Caco-2 (cell line): ENCODE measurements at regions not wholly inside any gene's neighbourhood (a gene's known extent, or its start where the extent isn't known, plus 50 kb on each side); places are given as distances from the start of the nearest gene placed in this dataset.
"Not testable (repeated sequence)": the region's sequence is repeated elsewhere in the genome, so short reads cannot be mapped to it uniquely, and the experiment has no call there.

Experiments
- BruUV-seq: library from RNA; stranded (reverse); fragments of 400-500 nt; replicated peaks from 2 replicates; lab custom pipeline; 2021; lab: Mats Ljungman, UMichigan
- CTCF ChIA-PET: fragments of 300-600 bp; sonication (Branson Sonifier 250); formaldehyde crosslinking; loops from one replicate; lab custom pipeline; 2022; ENCODE audit warnings: antibody characterized with exemption; lab: Charles Lee
- POLR2A ChIA-PET: fragments of 300-600 bp; sonication (Branson Sonifier 250); formaldehyde crosslinking; loops from one replicate; lab custom pipeline; 2022; ENCODE audit warnings: antibody characterized with exemption; lab: Charles Lee
- DNase-seq, 2 experiments: peaks; one replicate each; pipeline versions ENCODE4 v3.0.0 to v3.0.0-alpha.2; 2020 to 2022
- H3K27me3 ChIP-seq: replicated peaks from 2 replicates; pipeline ENCODE4 v1.6.0; 2011; ENCODE audit warnings: low read length; ENCODE audit not compliant: control insufficient read depth, insufficient read depth
- H3K36me3 ChIP-seq: 2 replicates; pipeline ENCODE4 v1.5.1; 2011; ENCODE audit warnings: low read length; ENCODE audit not compliant: control insufficient read depth, insufficient read depth
- H3K4me1 ChIP-seq: fragments of 250-450 bp; sonication (Bioruptor Pico); 2 replicates; pipeline ENCODE4 v1.5.1; 2020; ENCODE audit warnings: mild to moderate bottlenecking
- H3K4me3 ChIP-seq: 2 replicates; pipeline ENCODE4 v1.5.1; 2011; ENCODE audit warnings: low read depth, mild to moderate bottlenecking, control low read depth, low read length
- H3K9me3 ChIP-seq: fragments of 250-450 bp; sonication (Bioruptor Pico); 2 replicates; pipeline ENCODE4 v1.5.1; 2020; ENCODE audit warnings: mild to moderate bottlenecking, moderate library complexity
- H3K27ac Mint-ChIP-seq: one replicate; pipeline ENCODE4 v1.8.0; 2022; ENCODE audit warnings: mixed read lengths; ENCODE audit not compliant: unreplicated experiment
- H3K27me3 Mint-ChIP-seq: one replicate; pipeline ENCODE4 v1.8.0; 2022; ENCODE audit warnings: mixed read lengths; ENCODE audit not compliant: insufficient read depth, unreplicated experiment
- H3K36me3 Mint-ChIP-seq: one replicate; pipeline ENCODE4 v1.8.0; 2022; ENCODE audit warnings: mild to moderate bottlenecking, mixed read lengths; ENCODE audit not compliant: insufficient read depth, unreplicated experiment
- H3K4me1 Mint-ChIP-seq: one replicate; pipeline ENCODE4 v1.8.0; 2022; ENCODE audit warnings: low read depth, mixed read lengths; ENCODE audit not compliant: unreplicated experiment
- H3K4me3 Mint-ChIP-seq: one replicate; pipeline ENCODE4 v1.8.0; 2022; ENCODE audit warnings: mild to moderate bottlenecking, moderate library complexity, mixed read lengths; ENCODE audit not compliant: unreplicated experiment
- H3K9me3 Mint-ChIP-seq: one replicate; pipeline ENCODE4 v1.8.0; 2022; ENCODE audit warnings: mixed read lengths; ENCODE audit not compliant: unreplicated experiment
- intact Hi-C: fragments of 100-400 bp; cut with micrococcal nuclease; formaldehyde crosslinking; loops from one replicate; pipeline ENCODE4 v1.10.0; 2022; ENCODE audit not compliant: unreplicated experiment

DNA sequence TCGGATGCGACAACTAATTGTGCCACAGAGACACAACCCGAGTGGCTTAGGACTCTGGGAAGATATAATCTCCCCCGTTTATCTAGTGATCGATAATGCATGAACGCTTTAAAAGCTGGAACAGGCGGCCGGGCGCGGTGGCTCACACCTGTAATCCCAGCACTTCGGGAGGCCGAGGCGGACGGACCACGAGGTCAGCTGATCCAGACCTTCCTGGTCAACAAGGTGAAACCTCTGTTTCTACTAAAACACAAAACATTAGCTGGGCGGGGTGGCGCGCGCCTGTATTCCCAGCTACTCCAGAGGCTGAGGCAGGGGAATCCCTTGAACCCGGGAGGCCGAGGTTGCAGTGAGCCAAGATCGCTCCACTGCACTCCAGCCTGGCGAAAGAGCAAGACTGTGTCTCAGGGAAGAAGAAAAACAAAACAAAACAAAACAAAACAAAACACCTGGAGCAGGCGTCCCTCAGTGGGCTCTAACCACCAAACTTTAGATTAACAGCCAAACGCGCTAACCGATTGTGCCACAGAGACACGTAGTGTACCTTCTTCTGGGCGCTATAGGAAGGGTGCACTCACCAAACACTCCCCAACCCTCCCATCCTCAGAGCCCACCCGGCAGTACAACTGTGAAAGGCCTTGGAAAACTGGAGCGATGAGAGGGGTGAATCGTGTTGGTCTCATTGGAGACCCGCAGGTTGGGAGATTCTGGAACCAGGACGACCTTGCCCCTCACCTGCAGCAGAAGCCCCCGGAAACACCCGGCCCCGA lies 53.3 kb upstream of the PPIAL4F start:
- CTCF ChIA-PET, H3K36me3 ChIP-seq, H3K27me3 Mint-ChIP-seq, H3K9me3 Mint-ChIP-seq, H3K4me3 Mint-ChIP-seq, H3K27me3 ChIP-seq, H3K4me3 ChIP-seq, H3K27ac Mint-ChIP-seq, POLR2A ChIA-PET, H3K36me3 Mint-ChIP-seq, BruUV-seq, H3K4me1 ChIP-seq, DNase-seq, intact Hi-C loops, H3K4me1 Mint-ChIP-seq, H3K9me3 ChIP-seq: not testable (repeated sequence)
